ENCODE measurements at regions not wholly inside any gene's neighbourhood (a gene's known extent, or its start where the extent isn't known, plus 50 kb on each side); places are given as distances from the start of the nearest gene placed in this dataset.

GRCh38 chr4:82063017-82063416 lies 310.8 kb downstream of the HNRNPD start:
- DNase-seq (ENCODE audit: low read depth), result no peak
- POLR2A ChIA-PET, result no interaction called here
- CTCF ChIA-PET, result no interaction called here
- Histone ChIP-seq H3K27me3 (ENCODE audit: control insufficient read depth, insufficient read depth, low read length) (no peaks in the 10 kb centered on the region), H3K36me3 (ENCODE audit: control insufficient read depth, insufficient read depth, low read length) (no peaks in the 10 kb centered on the region), H3K4me3 (ENCODE audit: low read depth, low read length) (no peak overlapping the region)
- TF ChIP-seq CTCF (IDR thresholded peaks at IDR 0.05; ENCODE audit: insufficient read depth, low read depth, low read length), result no peak

GRCh38 chr4:82057990-82058544 lies 315.7 kb downstream of the HNRNPD start:
- CTCF ChIA-PET, result no interaction called here
- TF ChIP-seq CTCF (IDR thresholded peaks at IDR 0.05; ENCODE audit: insufficient read depth, low read depth, low read length), result no peak

DNA sequence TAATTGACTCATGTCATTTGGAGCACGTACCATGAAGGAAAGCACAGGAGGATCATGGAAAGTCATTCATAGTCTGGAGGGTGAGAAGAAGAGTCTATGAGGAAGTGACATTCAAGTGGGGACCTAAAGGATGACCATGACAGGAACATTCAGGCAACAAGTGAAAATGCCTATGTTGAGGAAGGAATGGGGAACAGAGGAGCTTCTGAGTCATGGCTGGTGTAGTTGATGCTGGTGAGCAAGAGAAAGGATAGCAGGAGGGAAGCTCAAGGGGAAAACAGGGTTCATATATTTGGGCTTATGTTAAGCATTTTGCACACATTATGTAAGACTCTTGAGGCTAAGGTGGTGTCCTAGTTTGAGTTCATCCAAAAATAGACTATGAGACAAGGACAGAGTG lies 318.6 kb downstream of the HNRNPD start:
- POLR2A ChIA-PET, result no interaction called here
- no peaks in the 10 kb centered on the region for H3K27me3 ChIP-seq (ENCODE audit: control insufficient read depth, insufficient read depth, low read length)
- no peak for DNase-seq (ENCODE audit: low read depth)

More at GRCh38 chr4:82057990-82058544, 315.7 kb downstream of the HNRNPD start:
- DNase-seq (ENCODE audit: low read depth), result no peak
- POLR2A ChIA-PET, result no interaction called here
- Histone ChIP-seq H3K27me3 (ENCODE audit: control insufficient read depth, insufficient read depth, low read length) (no peaks in the 10 kb centered on the region), H3K36me3 (ENCODE audit: control insufficient read depth, insufficient read depth, low read length) (no peaks in the 10 kb centered on the region), H3K4me3 (ENCODE audit: low read depth, low read length) (no peak overlapping the region)

GRCh38 chr4:82053396-82053795 lies 320.4 kb downstream of the HNRNPD start:
- DNase-seq (ENCODE audit: low read depth), result no peak
- Histone ChIP-seq H3K36me3 (ENCODE audit: control insufficient read depth, insufficient read depth, low read length) (no peaks in the 10 kb centered on the region), H3K4me3 (ENCODE audit: low read depth, low read length) (no peak overlapping the region), H3K27me3 (ENCODE audit: control insufficient read depth, insufficient read depth, low read length) (no peaks in the 10 kb centered on the region)
- ChIA-PET CTCF (no interaction called here), POLR2A (no interaction called here)
- no peak for TF ChIP-seq CTCF (IDR thresholded peaks at IDR 0.05; ENCODE audit: insufficient read depth, low read depth, low read length)

More for the DNA sequence above, 318.6 kb downstream of the HNRNPD start:
- no peaks in the 10 kb centered on the region for H3K36me3 ChIP-seq (ENCODE audit: control insufficient read depth, insufficient read depth, low read length)
- CTCF ChIA-PET, result no interaction called here
- no peak overlapping the region for H3K4me3 ChIP-seq (ENCODE audit: low read depth, low read length)
- TF ChIP-seq CTCF (IDR thresholded peaks at IDR 0.05; ENCODE audit: insufficient read depth, low read depth, low read length), result no peak

DNA sequence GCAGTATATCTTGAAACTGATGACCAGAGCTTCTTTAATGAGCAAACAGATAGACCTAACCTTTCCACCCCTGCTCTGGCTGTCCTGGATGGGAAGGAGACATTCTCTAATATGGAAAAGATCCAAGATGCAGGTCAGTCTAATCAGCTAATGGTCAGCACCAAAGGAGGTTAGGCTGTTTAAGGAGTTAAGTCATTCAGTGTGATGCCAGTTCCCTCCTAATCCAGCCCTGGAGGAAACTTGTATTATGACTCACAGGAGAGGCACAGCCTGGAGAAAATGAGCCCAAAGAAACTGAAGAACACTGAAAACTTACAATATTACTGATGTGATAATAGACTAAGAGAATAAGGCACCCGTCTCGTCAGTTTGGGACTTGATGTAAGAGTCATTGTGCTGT lies 323.0 kb downstream of the HNRNPD start:
- H3K4me3 ChIP-seq (ENCODE audit: low read depth, low read length), result no peak overlapping the region
- H3K36me3 ChIP-seq (ENCODE audit: control insufficient read depth, insufficient read depth, low read length), result no peaks in the 10 kb centered on the region
- CTCF ChIA-PET, result no interaction called here
- no peak for TF ChIP-seq CTCF (IDR thresholded peaks at IDR 0.05; ENCODE audit: insufficient read depth, low read depth, low read length)
- POLR2A ChIA-PET, result no interaction called here
- DNase-seq (ENCODE audit: low read depth), result no peak
- H3K27me3 ChIP-seq (ENCODE audit: control insufficient read depth, insufficient read depth, low read length), result 0 out of 2 replicates have a peak, but pooled peaks cover 1% of the 10 kb centered on the region

All from BJ (cell line).